ENCODE measurements at regions not wholly inside any gene's neighbourhood (a gene's known extent, or its start where the extent isn't known, plus 50 kb on each side); places are given as distances from the start of the nearest gene placed in this dataset.
"Not testable (repeated sequence)": the region's sequence is repeated elsewhere in the genome, so short reads cannot be mapped to it uniquely, and the experiment has no call there.

GRCh38 chr14:97773598-97773997 is 976.4 kb downstream of the VRK1 start:
- no peak for DNase-seq

GRCh38 chr14:97776890-97777558 is 979.8 kb downstream of the VRK1 start:
- DNase-seq = no peak

- no peak for DNase-seq
Observed at GRCh38 chr14:97777622-97778355, 980.6 kb downstream of the VRK1 start.

- no peak for DNase-seq
Observed at GRCh38 chr14:97779140-97779539, 982.0 kb downstream of the VRK1 start.

GRCh38 chr14:97780804-97781203 is 983.6 kb downstream of the VRK1 start:
- DNase-seq = no peak

- DNase-seq = no peak
Observed at GRCh38 chr14:97781961-97782360, 984.8 kb downstream of the VRK1 start.

- DNase-seq = no peak
Observed at GRCh38 chr14:97782871-97783414, 985.8 kb downstream of the VRK1 start.

- DNase-seq = no peak
Observed at GRCh38 chr14:97785495-97785894, 988.3 kb downstream of the VRK1 start.

GRCh38 chr14:97788364-97788763 is 991.2 kb downstream of the VRK1 start:
- DNase-seq = no peak

- DNase-seq = no peak
Observed at GRCh38 chr14:97788846-97789526, 991.8 kb downstream of the VRK1 start.

- no peak for DNase-seq
Observed at GRCh38 chr14:97791072-97791471, 993.9 kb downstream of the VRK1 start.

GRCh38 chr14:97791906-97792305 is 994.7 kb downstream of the VRK1 start:
- no peak for DNase-seq

- DNase-seq = no peak
Observed at GRCh38 chr14:97796511-97796910, 999.3 kb downstream of the VRK1 start.

GRCh38 chr14:97798176-97798575 is 1001.0 kb downstream of the VRK1 start:
- DNase-seq = no peak

GRCh38 chr14:97802430-97803373 is 1005.5 kb downstream of the VRK1 start:
- no peak for DNase-seq

GRCh38 chr14:97804056-97804455 is 1006.9 kb downstream of the VRK1 start:
- DNase-seq = no peak

GRCh38 chr14:97806891-97807290 is 1009.7 kb downstream of the VRK1 start:
- DNase-seq = no peak

- DNase-seq = not testable (repeated sequence)
Observed at GRCh38 chr14:97808541-97808940, 1011.4 kb downstream of the VRK1 start.

- DNase-seq = no peak
Observed at GRCh38 chr14:97813556-97813955, 1016.4 kb downstream of the VRK1 start.

GRCh38 chr14:97820781-97821180 is 1023.6 kb downstream of the VRK1 start:
- DNase-seq = no peak

- no peak for DNase-seq
Observed at GRCh38 chr14:97824218-97824617, 1027.0 kb downstream of the VRK1 start.

GRCh38 chr14:97827746-97828145 is 1030.6 kb downstream of the VRK1 start:
- DNase-seq = no peak

- DNase-seq = no peak
Observed at GRCh38 chr14:97832776-97833175, 1035.6 kb downstream of the VRK1 start.

Data from SHP77 (cell line).